ENCODE measurements at regions not wholly inside any gene's neighbourhood (a gene's known extent, or its start where the extent isn't known, plus 50 kb on each side); places are given as distances from the start of the nearest gene placed in this dataset.

- H3K4ac ChIP-seq (replicated peaks; ENCODE audit: insufficient read length, low read depth, low read length), result no peak overlapping the region
- peaks cover 0 to 2% (median 0%) of the 10 kb centered on the region in 4 experiments; a peak in 1 of 7 replicates for H3K4me1 ChIP-seq (replicated peaks in 1 of 4; ENCODE audit: control insufficient read depth in 3 of 4, insufficient read depth in 4 of 4, low read length in 3 of 4)
- H3K56ac ChIP-seq (replicated peaks; ENCODE audit: insufficient read length, low read depth, low read length), result no peak overlapping the region
- no peak overlapping the region for H4K5ac ChIP-seq (ENCODE audit: insufficient read length, low read depth, low read length)
- H3K79me1 ChIP-seq (ENCODE audit: low read depth, low read length), result no peaks in the 10 kb centered on the region
- no peak overlapping the region for H3K4me2 ChIP-seq (ENCODE audit: insufficient read depth in 1 of 2, low read depth in 2 of 2, low read length in 2 of 2)
- FAIRE-seq (no peak), DNase-seq (ENCODE audit: low read depth in 1 of 2, low spot score in 2 of 2) (no peak)
- H3K79me2 ChIP-seq (ENCODE audit: control insufficient read depth in 1 of 2, insufficient read depth in 2 of 2, low read length in 2 of 2), result no peaks in the 10 kb centered on the region
- H3K23ac ChIP-seq (ENCODE audit: insufficient read length), result no peak overlapping the region
- no peak overlapping the region for H2AK5ac ChIP-seq (ENCODE audit: low read depth, low read length)
- 92% methylated on average over 5 of the region's 5 CpGs; no CpG with 5 or more reads in 1 of the 2 experiments for WGBS, 2 experiments (ENCODE audit: extremely low coverage in 1 of 2, insufficient coverage in 1 of 2, insufficient read length in 1 of 2, insufficient replicate concordance in 2 of 2, low coverage in 1 of 2, low lambda C conversion rate in 2 of 2, missing lambda C conversion rate in 1 of 2)
- H3K36me3 ChIP-seq (ENCODE audit: control insufficient read depth in 2 of 4, insufficient read depth in 4 of 4, low read length in 3 of 4), result no peaks in the 10 kb centered on the region
- H4K8ac ChIP-seq (ENCODE audit: extremely low read depth, insufficient read depth, low read length), result no peak overlapping the region
- no peak overlapping the region for H3K4me3 ChIP-seq (ENCODE audit: extremely low read depth in 1 of 4, insufficient read depth in 2 of 4, low read depth in 3 of 4, low read length in 4 of 4)
- no peaks in the 10 kb centered on the region; the same call in 1 of the 2 replicates for H3K23me2 ChIP-seq (ENCODE audit: low read depth, low read length)
- H3K9ac ChIP-seq (replicated peaks in 1 of 4; ENCODE audit: extremely low read depth in 1 of 4, low read depth in 3 of 4, low read length in 3 of 4), result no peak overlapping the region
- H2BK20ac ChIP-seq (ENCODE audit: low read length), result no peak overlapping the region
- H4K91ac ChIP-seq (replicated peaks; ENCODE audit: insufficient read length, low read length), result no peak overlapping the region
- H3K18ac ChIP-seq (ENCODE audit: extremely low read depth, low read length), result no peak overlapping the region
- ChIA-PET CTCF (ENCODE audit: partially characterized antibody) (no interaction called here), POLR2A (ENCODE audit: partially characterized antibody) (no interaction called here)
- no peaks in the 10 kb centered on the region for H3K9me3 ChIP-seq (ENCODE audit: insufficient read depth in 2 of 2, low read depth in 1 of 2, low read length in 1 of 2)
- no peak overlapping the region for H2BK15ac ChIP-seq (ENCODE audit: low read length)
- TF ChIP-seq TCF12 (IDR thresholded peaks at IDR 0.05; ENCODE audit: low read depth, low read length) (no peak), MAFK (IDR thresholded peaks at IDR 0.05; ENCODE audit: low read depth, low read length) (peak; percentile 35; the same call in 1 of the 2 replicates)
- H2BK5ac ChIP-seq (ENCODE audit: low read depth, low read length), result no peak overlapping the region
- H4K20me1 ChIP-seq (replicated peaks in 1 of 2; ENCODE audit: control insufficient read depth in 1 of 2, insufficient read depth in 2 of 2, low read length in 2 of 2), result peaks cover 0 to 2% of the 10 kb centered on the region in 2 experiments
- H3K27me3 ChIP-seq (replicated peaks in 1 of 4; ENCODE audit: control insufficient read depth in 3 of 4, extremely low read depth in 1 of 4, insufficient read depth in 3 of 4, low read length in 3 of 4), result no peaks in the 10 kb centered on the region
- H2AFZ ChIP-seq (ENCODE audit: low read length), result no peak overlapping the region
- H2BK12ac ChIP-seq (ENCODE audit: low read depth, low read length), result no peak overlapping the region
- H2BK120ac ChIP-seq (replicated peaks; ENCODE audit: low read depth, low read length), result no peak overlapping the region
- no peak overlapping the region for H3K27ac ChIP-seq (ENCODE audit: low read depth, low read length)
- no peak overlapping the region for H3K14ac ChIP-seq (ENCODE audit: insufficient read length)
These were observed 414.7 kb downstream of the TLE4 start for GRCh38 chr9:79986437-79986836.
